ENCODE measurements at regions not wholly inside any gene's neighbourhood (a gene's known extent, or its start where the extent isn't known, plus 50 kb on each side); places are given as distances from the start of the nearest gene placed in this dataset.
A peak's percentile ranks its signal among the peaks of the same experiment; 100 is the strongest.

- H3K4me1 ChIP-seq (ENCODE audit: low read length): no peaks in the 10 kb centered on the region
- no peaks in the 10 kb centered on the region for H3K79me2 ChIP-seq (ENCODE audit: low read length)
- H4K20me1 ChIP-seq (ENCODE audit: insufficient read depth, low read length): no peaks in the 10 kb centered on the region
These were observed 620.4 kb downstream of the RWDD3 start for GRCh38 chr1:95854457-95854856.

GRCh38 chr1:95863086-95863485, 629.1 kb downstream of the RWDD3 start:
- Histone ChIP-seq H4K20me1 (ENCODE audit: insufficient read depth, low read length) (no peaks in the 10 kb centered on the region), H3K4me3 (ENCODE audit: low read length) (no peak overlapping the region), H3K27ac (ENCODE audit: low read length) (no peak overlapping the region), H3K9me3 (ENCODE audit: insufficient read depth, low read length) (no peaks in the 10 kb centered on the region), H3K4me1 (ENCODE audit: low read length) (no peaks in the 10 kb centered on the region), H3K36me3 (replicated peaks; ENCODE audit: low read depth, low read length) (no peaks in the 10 kb centered on the region), H3K79me2 (ENCODE audit: low read length) (no peaks in the 10 kb centered on the region), H2AFZ (ENCODE audit: low read depth, low read length) (no peak overlapping the region), H3K4me2 (ENCODE audit: low read length) (no peak overlapping the region), H3K9ac (ENCODE audit: low read length) (no peak overlapping the region), H3K27me3 (ENCODE audit: low read depth, low read length) (no peaks in the 10 kb centered on the region)
- TF ChIP-seq CTCF (IDR thresholded peaks at IDR 0.05; ENCODE audit: low read depth, low read length) (no peak), EZH2phosphoT487 (IDR thresholded peaks at IDR 0.05; ENCODE audit: low read depth) (no peak)

More at GRCh38 chr1:95854457-95854856, 620.4 kb downstream of the RWDD3 start:
- TF ChIP-seq CTCF (IDR thresholded peaks at IDR 0.05; ENCODE audit: low read depth, low read length) (no peak), EZH2phosphoT487 (IDR thresholded peaks at IDR 0.05; ENCODE audit: low read depth) (no peak)
- H3K4me2 ChIP-seq (ENCODE audit: low read length): no peak overlapping the region
- H3K27ac ChIP-seq (ENCODE audit: low read length): no peak overlapping the region
- H2AFZ ChIP-seq (ENCODE audit: low read depth, low read length): no peak overlapping the region
- H3K4me3 ChIP-seq (ENCODE audit: low read length): no peak overlapping the region
- H3K36me3 ChIP-seq (replicated peaks; ENCODE audit: low read depth, low read length): no peaks in the 10 kb centered on the region
- no peaks in the 10 kb centered on the region for H3K27me3 ChIP-seq (ENCODE audit: low read depth, low read length)
- H3K9me3 ChIP-seq (ENCODE audit: insufficient read depth, low read length): no peaks in the 10 kb centered on the region
- no peak overlapping the region for H3K9ac ChIP-seq (ENCODE audit: low read length)

- TF ChIP-seq CTCF (IDR thresholded peaks at IDR 0.05; ENCODE audit: low read depth, low read length) (no peak), EZH2phosphoT487 (IDR thresholded peaks at IDR 0.05; ENCODE audit: low read depth) (no peak)
- no peaks in the 10 kb centered on the region for H3K27me3 ChIP-seq (ENCODE audit: low read depth, low read length)
- H3K9ac ChIP-seq (ENCODE audit: low read length): no peak overlapping the region
- H3K79me2 ChIP-seq (ENCODE audit: low read length): no peaks in the 10 kb centered on the region
- H4K20me1 ChIP-seq (ENCODE audit: insufficient read depth, low read length): no peaks in the 10 kb centered on the region
- H3K27ac ChIP-seq (ENCODE audit: low read length): no peak overlapping the region
- no peak overlapping the region for H3K4me2 ChIP-seq (ENCODE audit: low read length)
- H3K9me3 ChIP-seq (ENCODE audit: insufficient read depth, low read length): no peaks in the 10 kb centered on the region
- no peaks in the 10 kb centered on the region for H3K4me1 ChIP-seq (ENCODE audit: low read length)
- H3K4me3 ChIP-seq (ENCODE audit: low read length): no peak overlapping the region
- H3K36me3 ChIP-seq (replicated peaks; ENCODE audit: low read depth, low read length): no peaks in the 10 kb centered on the region
- H2AFZ ChIP-seq (ENCODE audit: low read depth, low read length): no peak overlapping the region
These were observed 631.8 kb downstream of the RWDD3 start for GRCh38 chr1:95865769-95866168.

GRCh38 chr1:95876276-95876675, 642.3 kb downstream of the RWDD3 start:
- H3K4me2 ChIP-seq (ENCODE audit: low read length): 0 out of 2 replicates have a peak overlapping the region, but pooled peaks have one; percentile 12
- no peak overlapping the region for H3K9ac ChIP-seq (ENCODE audit: low read length)
- no peaks in the 10 kb centered on the region for H3K9me3 ChIP-seq (ENCODE audit: insufficient read depth, low read length)
- no peaks in the 10 kb centered on the region for H3K79me2 ChIP-seq (ENCODE audit: low read length)
- no peaks in the 10 kb centered on the region for H3K36me3 ChIP-seq (replicated peaks; ENCODE audit: low read depth, low read length)
- 0 out of 2 replicates have a peak overlapping the region, but pooled peaks have one; percentile 13 for H2AFZ ChIP-seq (ENCODE audit: low read depth, low read length)
- no peaks in the 10 kb centered on the region for H3K4me1 ChIP-seq (ENCODE audit: low read length)
- no peak for TF ChIP-seq CTCF (IDR thresholded peaks at IDR 0.05; ENCODE audit: low read depth, low read length)
- TF ChIP-seq EZH2phosphoT487 (IDR thresholded peaks at IDR 0.05; ENCODE audit: low read depth): no peak
- no peaks in the 10 kb centered on the region for H4K20me1 ChIP-seq (ENCODE audit: insufficient read depth, low read length)
- no peak overlapping the region for H3K27ac ChIP-seq (ENCODE audit: low read length)
- H3K27me3 ChIP-seq (ENCODE audit: low read depth, low read length): no peaks in the 10 kb centered on the region
- no peak overlapping the region for H3K4me3 ChIP-seq (ENCODE audit: low read length)
